ENCODE measurements at regions not wholly inside any gene's neighbourhood (a gene's known extent, or its start where the extent isn't known, plus 50 kb on each side); places are given as distances from the start of the nearest gene placed in this dataset.
"Not testable (repeated sequence)": the region's sequence is repeated elsewhere in the genome, so short reads cannot be mapped to it uniquely, and the experiment has no call there.

- no peak for DNase-seq
Measured at GRCh38 chr2:20499387-20499786, 52.5 kb downstream of the RHOB start.

- peak in 1 of 2 donors; percentile 20 for DNase-seq
Measured at GRCh38 chr2:20501974-20502373, 55.1 kb downstream of the RHOB start.

- DNase-seq = not testable (repeated sequence)
Measured at GRCh38 chr2:20502496-20502895, 55.6 kb downstream of the RHOB start.

- DNase-seq = no peak
Measured at GRCh38 chr2:20504174-20504573, 57.3 kb downstream of the RHOB start.

GRCh38 chr2:20506201-20506685 is 59.4 kb downstream of the RHOB start:
- no peak for DNase-seq

GRCh38 chr2:20507166-20507692 is 60.4 kb downstream of the RHOB start:
- no peak for DNase-seq

- DNase-seq = no peak
Measured at GRCh38 chr2:20507711-20508110, 60.8 kb downstream of the RHOB start.

- DNase-seq = no peak
Measured at GRCh38 chr2:20509301-20509769, 62.5 kb downstream of the RHOB start.

GRCh38 chr2:20509770-20510490 is 63.1 kb downstream of the RHOB start:
- no peak for DNase-seq

- no peak for DNase-seq
Measured at GRCh38 chr2:20511130-20511529, 64.3 kb downstream of the RHOB start.

- DNase-seq = no peak
Measured at GRCh38 chr2:20512061-20512605, 65.3 kb downstream of the RHOB start.

GRCh38 chr2:20513946-20514345 is 67.1 kb downstream of the RHOB start:
- DNase-seq = no peak

- DNase-seq = no peak
Measured at GRCh38 chr2:20514596-20515269, 67.9 kb downstream of the RHOB start.

GRCh38 chr2:20515290-20516220 is 68.7 kb downstream of the RHOB start:
- no peak for DNase-seq

- no peak for DNase-seq
Measured at GRCh38 chr2:20516291-20516645, 69.4 kb downstream of the RHOB start.

- no peak for DNase-seq
Measured at GRCh38 chr2:20516646-20517341, 69.9 kb downstream of the RHOB start.

- DNase-seq = no peak
Measured at GRCh38 chr2:20519309-20519708, 72.4 kb downstream of the RHOB start.

GRCh38 chr2:20520128-20520527 is 73.3 kb downstream of the RHOB start:
- DNase-seq = no peak

- DNase-seq = no peak
Measured at GRCh38 chr2:20521193-20521592, 74.3 kb downstream of the RHOB start.

GRCh38 chr2:20521682-20522189 is 74.9 kb downstream of the RHOB start:
- no peak for DNase-seq

- DNase-seq = no peak
Measured at GRCh38 chr2:20523073-20523798, 76.4 kb downstream of the RHOB start.
